Neural crest cell (in vitro differentiated cells): ENCODE measurements at regions not wholly inside any gene's neighbourhood (a gene's known extent, or its start where the extent isn't known, plus 50 kb on each side); places are given as distances from the start of the nearest gene placed in this dataset.

ENCODE experiments used
- DNase-seq: peaks from one replicate; pipeline ENCODE4 v3.0.0; 2021; ENCODE audit warnings: low read depth, mixed read lengths, low spot score
- H3K27ac Mint-ChIP-seq: one replicate; pipeline ENCODE4 v1.8.0; 2021; ENCODE audit warnings: mild to moderate bottlenecking, mixed read lengths; ENCODE audit not compliant: unreplicated experiment
- H3K27me3 Mint-ChIP-seq: 2 replicates; pipeline ENCODE4 v1.8.0; 2021; ENCODE audit warnings: low read depth, mild to moderate bottlenecking, mixed read lengths
- H3K36me3 Mint-ChIP-seq: 2 replicates; pipeline ENCODE4 v1.8.0; 2021; ENCODE audit warnings: low read depth, mild to moderate bottlenecking, mixed read lengths
- H3K4me1 Mint-ChIP-seq: 2 replicates; pipeline ENCODE4 v1.8.0; 2021; ENCODE audit warnings: mixed read lengths
- H3K4me3 Mint-ChIP-seq: one replicate; pipeline ENCODE4 v1.8.0; 2021; ENCODE audit warnings: mild to moderate bottlenecking, mixed read lengths
- H3K9me3 Mint-ChIP-seq: 2 replicates; pipeline ENCODE4 v1.8.0; 2021; ENCODE audit warnings: mixed read lengths
- TF ChIP-seq, protein P1 (sequence below): fragments of 200-600 bp; sonication (generic); conservative IDR thresholded peaks from 2 replicates; pipeline ENCODE4 v1.5.0; 2021; ENCODE audit warnings: antibody characterized with exemption, mild to moderate bottlenecking

DNA sequence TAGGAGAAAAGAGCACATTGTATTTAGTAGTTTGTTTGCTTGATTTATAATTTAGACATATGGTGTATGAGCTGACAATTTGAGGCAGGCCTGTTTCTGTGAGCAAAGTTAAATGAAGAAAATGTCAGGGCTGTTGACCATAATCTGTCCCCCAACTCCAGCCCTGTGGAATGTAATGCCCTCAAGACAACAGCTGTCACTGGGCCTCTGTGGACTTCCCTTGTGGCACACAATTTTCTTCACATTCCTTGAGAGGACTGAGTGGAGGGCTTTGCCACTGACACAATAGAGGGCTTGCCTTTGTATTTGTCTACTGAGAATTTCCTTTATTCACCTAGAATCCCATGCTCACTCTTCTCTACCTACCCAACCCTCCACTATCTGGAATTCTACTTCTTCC, 141.2 kb upstream of the CD180 start:
- DNase-seq = no peak
- Mint-ChIP-seq H3K27ac (no peak overlapping the region), H3K9me3 (peaks cover 3% of the 10 kb centered on the region)

DNA sequence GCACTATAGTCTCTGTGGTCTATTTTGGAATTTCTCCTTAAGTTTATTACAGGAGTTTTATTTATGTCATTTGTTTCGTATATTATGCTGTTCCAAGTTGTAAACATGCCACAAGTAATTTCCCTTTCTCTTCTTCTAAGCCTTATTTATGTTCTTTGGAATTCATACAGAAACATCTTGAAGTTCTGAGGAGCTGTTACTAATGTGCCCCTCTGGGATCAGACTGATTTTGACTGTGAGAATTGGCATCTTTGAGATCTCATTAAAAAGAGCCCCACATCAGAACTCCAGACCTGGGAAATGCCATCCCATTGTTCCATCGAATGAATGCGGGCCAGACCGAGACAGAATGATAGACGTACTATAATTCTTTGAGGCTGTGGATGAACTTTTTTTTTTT, 138.8 kb upstream of the CD180 start:
- TF ChIP-seq, protein P1, sequence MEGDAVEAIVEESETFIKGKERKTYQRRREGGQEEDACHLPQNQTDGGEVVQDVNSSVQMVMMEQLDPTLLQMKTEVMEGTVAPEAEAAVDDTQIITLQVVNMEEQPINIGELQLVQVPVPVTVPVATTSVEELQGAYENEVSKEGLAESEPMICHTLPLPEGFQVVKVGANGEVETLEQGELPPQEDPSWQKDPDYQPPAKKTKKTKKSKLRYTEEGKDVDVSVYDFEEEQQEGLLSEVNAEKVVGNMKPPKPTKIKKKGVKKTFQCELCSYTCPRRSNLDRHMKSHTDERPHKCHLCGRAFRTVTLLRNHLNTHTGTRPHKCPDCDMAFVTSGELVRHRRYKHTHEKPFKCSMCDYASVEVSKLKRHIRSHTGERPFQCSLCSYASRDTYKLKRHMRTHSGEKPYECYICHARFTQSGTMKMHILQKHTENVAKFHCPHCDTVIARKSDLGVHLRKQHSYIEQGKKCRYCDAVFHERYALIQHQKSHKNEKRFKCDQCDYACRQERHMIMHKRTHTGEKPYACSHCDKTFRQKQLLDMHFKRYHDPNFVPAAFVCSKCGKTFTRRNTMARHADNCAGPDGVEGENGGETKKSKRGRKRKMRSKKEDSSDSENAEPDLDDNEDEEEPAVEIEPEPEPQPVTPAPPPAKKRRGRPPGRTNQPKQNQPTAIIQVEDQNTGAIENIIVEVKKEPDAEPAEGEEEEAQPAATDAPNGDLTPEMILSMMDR = no peak
- Mint-ChIP-seq H3K36me3 (peaks cover 15% of the 10 kb centered on the region), H3K27ac (no peak overlapping the region), H3K4me3 (no peak overlapping the region), H3K4me1 (peaks cover 22% of the 10 kb centered on the region), H3K9me3 (peaks cover 15% of the 10 kb centered on the region), H3K27me3 (no peaks in the 10 kb centered on the region)
- DNase-seq = no peak

More for the DNA sequence above, 141.2 kb upstream of the CD180 start:
- no peaks in the 10 kb centered on the region for H3K27me3 Mint-ChIP-seq
- peaks cover 8% of the 10 kb centered on the region for H3K4me1 Mint-ChIP-seq
- H3K4me3 Mint-ChIP-seq = no peak overlapping the region
- no peaks in the 10 kb centered on the region for H3K36me3 Mint-ChIP-seq
- TF ChIP-seq, protein P1 = no peak

DNA sequence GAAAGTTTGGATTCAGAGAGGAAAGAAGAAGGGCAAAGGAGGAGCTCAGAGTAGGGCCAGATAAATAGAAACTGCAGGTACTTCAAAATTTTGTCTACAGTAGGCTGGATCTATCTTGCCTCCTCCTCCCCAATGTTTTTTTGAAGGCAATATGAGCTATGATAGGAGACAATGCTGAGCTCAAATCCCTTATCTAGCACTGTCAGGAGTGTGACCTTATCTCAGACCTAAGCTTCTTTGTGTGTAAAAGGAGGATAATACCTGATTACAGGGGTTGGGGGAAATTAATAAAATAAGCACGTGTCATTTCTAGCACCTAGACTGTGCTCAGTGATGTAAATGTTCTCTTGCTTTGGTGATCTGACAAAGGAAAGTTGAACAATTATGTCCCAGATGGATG, 137.8 kb upstream of the CD180 start:
- TF ChIP-seq, protein P1 = no peak
- DNase-seq = no peak

DNA sequence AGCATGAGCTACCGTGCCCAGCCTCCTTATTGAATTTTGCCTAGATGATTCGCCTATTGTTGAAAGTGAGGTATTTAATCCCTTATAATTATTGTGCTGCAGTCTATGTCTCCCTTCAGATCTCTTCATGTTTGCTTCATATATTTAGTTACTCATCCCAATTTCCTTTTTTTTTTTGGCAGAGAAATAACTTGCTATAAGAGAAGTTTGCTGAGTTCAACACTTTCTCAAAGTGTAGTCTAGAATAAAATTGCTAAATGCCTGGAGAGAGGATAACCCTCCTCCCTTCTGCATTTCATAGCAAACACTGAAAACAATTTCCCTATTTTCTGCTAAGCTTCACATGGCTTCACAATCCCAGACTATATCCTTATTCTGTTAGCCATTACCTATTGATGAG, 136.6 kb upstream of the CD180 start:
- DNase-seq = no peak
- TF ChIP-seq, protein P1 = no peak
- H3K27me3 Mint-ChIP-seq = no peaks in the 10 kb centered on the region
- no peak overlapping the region for H3K4me3 Mint-ChIP-seq
- no peak overlapping the region for H3K27ac Mint-ChIP-seq
- H3K9me3 Mint-ChIP-seq = peaks cover 23% of the 10 kb centered on the region
- peaks cover 22% of the 10 kb centered on the region for H3K4me1 Mint-ChIP-seq
- peaks cover 19% of the 10 kb centered on the region for H3K36me3 Mint-ChIP-seq

More for the DNA sequence above, 137.8 kb upstream of the CD180 start:
- Mint-ChIP-seq H3K27ac (no peak overlapping the region), H3K9me3 (peaks cover 22% of the 10 kb centered on the region), H3K4me1 (peaks cover 22% of the 10 kb centered on the region), H3K4me3 (no peak overlapping the region), H3K27me3 (no peaks in the 10 kb centered on the region), H3K36me3 (peaks cover 19% of the 10 kb centered on the region)

DNA sequence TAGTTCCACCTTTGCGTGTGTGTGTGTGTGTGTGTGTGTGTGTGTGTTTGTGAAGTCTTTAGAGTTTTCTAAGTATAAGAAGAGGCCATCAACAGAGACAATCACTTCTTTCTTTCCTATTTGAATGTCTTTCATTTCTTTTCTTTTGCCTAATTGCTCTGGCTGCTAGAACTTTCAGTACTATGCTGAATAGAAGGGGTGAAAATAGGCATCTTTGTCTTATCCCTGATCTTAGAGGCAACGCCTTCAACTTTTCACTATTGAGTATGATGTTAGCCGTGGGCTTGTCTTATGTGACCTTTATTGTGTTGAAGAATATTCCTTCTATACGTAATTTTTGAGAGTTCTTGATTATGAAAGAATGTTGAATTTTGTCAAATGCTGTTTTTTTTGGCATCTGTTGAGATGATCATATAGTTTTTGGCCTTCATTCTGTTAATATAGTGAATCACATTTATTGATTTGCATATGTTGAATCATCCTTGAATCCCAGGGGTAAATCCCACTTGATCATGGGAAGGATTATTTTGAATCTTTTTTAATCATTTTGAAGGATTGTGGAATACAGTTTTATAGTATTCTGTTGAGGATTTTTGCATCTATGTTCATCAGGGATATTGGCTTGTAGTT, 134.8 kb upstream of the CD180 start:
- H3K9me3 Mint-ChIP-seq = peaks cover 20% of the 10 kb centered on the region

More for the DNA sequence above, 134.8 kb upstream of the CD180 start:
- peak overlapping the region; percentile 10 for H3K27ac Mint-ChIP-seq
- no peak for DNase-seq
- H3K36me3 Mint-ChIP-seq = peaks cover 19% of the 10 kb centered on the region
- H3K4me3 Mint-ChIP-seq = no peak overlapping the region
- peaks cover 14% of the 10 kb centered on the region for H3K4me1 Mint-ChIP-seq
- H3K27me3 Mint-ChIP-seq = no peaks in the 10 kb centered on the region
- TF ChIP-seq, protein P1 = no peak
